ENCODE measurements at regions not wholly inside any gene's neighbourhood (a gene's known extent, or its start where the extent isn't known, plus 50 kb on each side); places are given as distances from the start of the nearest gene placed in this dataset.
"Not testable (repeated sequence)": the region's sequence is repeated elsewhere in the genome, so short reads cannot be mapped to it uniquely, and the experiment has no call there.

DNA sequence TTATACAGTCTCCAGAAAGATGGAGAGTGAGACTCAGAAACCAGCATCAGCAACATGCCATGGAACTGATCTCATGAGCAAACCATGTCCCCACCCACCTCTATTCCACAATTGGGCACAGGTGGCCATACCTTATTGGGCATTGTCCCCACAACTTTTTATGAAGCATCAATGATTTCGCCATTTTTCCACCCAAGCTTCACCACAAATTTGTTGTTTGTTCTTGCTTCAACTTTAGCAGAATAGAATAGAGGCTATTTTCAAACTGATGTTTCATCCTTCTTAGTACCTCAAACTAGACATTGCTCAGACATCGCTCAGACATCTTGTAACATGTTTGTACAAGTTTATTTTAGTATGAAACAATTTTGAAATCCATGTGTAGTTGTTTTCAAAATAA is 112.5 kb upstream of the TMTC2 start:
- H2AFZ ChIP-seq (ENCODE audit: low read length): no peak overlapping the region
- H3K9ac ChIP-seq (ENCODE audit: low read length): no peak overlapping the region

DNA sequence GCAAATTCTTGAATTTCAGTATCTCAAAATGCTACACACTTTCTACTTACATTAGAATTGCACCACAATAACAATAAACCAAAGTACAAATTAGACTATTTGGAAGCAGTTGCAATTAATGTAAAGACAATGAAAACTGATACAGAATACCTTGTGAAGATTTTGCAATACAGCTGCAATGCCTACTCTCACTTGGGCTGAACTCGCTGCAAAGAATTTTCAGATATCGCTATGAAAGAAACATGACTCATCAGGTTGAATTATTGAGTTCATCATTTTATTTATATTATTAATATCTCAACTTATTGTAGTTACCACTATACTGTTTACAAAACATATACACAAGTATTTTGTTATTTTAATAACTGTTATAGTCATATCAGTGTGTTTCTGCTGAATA is 108.0 kb upstream of the TMTC2 start:
- H3K9ac ChIP-seq (ENCODE audit: low read length): no peak overlapping the region
- H3K4me2 ChIP-seq (ENCODE audit: low read depth, low read length, poor library complexity, severe bottlenecking): no peak overlapping the region
- H3K27ac ChIP-seq (ENCODE audit: low read length): no peak overlapping the region
- H3K9me3 ChIP-seq (ENCODE audit: low read length): no peaks in the 10 kb centered on the region
- H3K27me3 ChIP-seq (ENCODE audit: low read length): 0 out of 2 replicates have a peak, but pooled peaks cover 2% of the 10 kb centered on the region
- DNase-seq: no peak
- no peak overlapping the region for H3K4me3 ChIP-seq (ENCODE audit: low read length)
- no peaks in the 10 kb centered on the region for H4K20me1 ChIP-seq (ENCODE audit: insufficient read depth, low read depth, low read length)
- no peaks in the 10 kb centered on the region for H3K36me3 ChIP-seq (ENCODE audit: insufficient read depth, low read length)
- no peaks in the 10 kb centered on the region; the same call in 1 of the 2 replicates for H3K9me2 ChIP-seq (replicated peaks; ENCODE audit: insufficient read depth, low read length)
- H3K79me2 ChIP-seq (ENCODE audit: low read length): no peaks in the 10 kb centered on the region
- no peak overlapping the region for H2AFZ ChIP-seq (ENCODE audit: low read length)
- H3K4me1 ChIP-seq (ENCODE audit: low read length): no peaks in the 10 kb centered on the region

More for the DNA sequence above, 112.5 kb upstream of the TMTC2 start:
- Histone ChIP-seq H3K4me2 (ENCODE audit: low read depth, low read length, poor library complexity, severe bottlenecking) (no peak overlapping the region), H3K27me3 (ENCODE audit: low read length) (0 out of 2 replicates have a peak, but pooled peaks cover 2% of the 10 kb centered on the region), H3K9me2 (replicated peaks; ENCODE audit: insufficient read depth, low read length) (no peaks in the 10 kb centered on the region), H3K36me3 (ENCODE audit: insufficient read depth, low read length) (no peaks in the 10 kb centered on the region), H3K9me3 (ENCODE audit: low read length) (no peaks in the 10 kb centered on the region), H3K79me2 (ENCODE audit: low read length) (no peaks in the 10 kb centered on the region), H4K20me1 (ENCODE audit: insufficient read depth, low read depth, low read length) (no peaks in the 10 kb centered on the region), H3K4me1 (ENCODE audit: low read length) (no peaks in the 10 kb centered on the region), H3K4me3 (ENCODE audit: low read length) (no peak overlapping the region), H3K27ac (ENCODE audit: low read length) (no peak overlapping the region)
- no peak for DNase-seq

DNA sequence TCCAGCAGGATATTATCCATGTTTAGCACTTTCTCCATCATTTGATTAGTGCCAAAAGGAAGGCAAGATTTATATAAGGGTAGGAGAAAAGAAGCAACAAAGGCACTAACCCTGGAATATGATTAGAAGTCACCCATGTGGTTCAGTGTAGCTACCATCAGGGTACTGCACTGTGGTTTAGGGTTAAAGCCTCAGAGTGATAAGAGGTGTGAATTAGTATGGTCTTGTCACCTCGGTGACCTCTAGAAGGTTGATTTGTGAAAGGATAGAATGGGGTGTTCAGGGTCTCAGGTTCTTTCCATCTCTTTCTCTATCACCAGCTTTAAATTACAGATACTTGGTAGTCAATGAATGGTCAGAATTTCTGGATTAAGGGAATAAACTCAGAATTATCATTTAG is 103.0 kb upstream of the TMTC2 start:
- H3K79me2 ChIP-seq (ENCODE audit: low read length): no peaks in the 10 kb centered on the region
- no peaks in the 10 kb centered on the region for H3K9me3 ChIP-seq (ENCODE audit: low read length)
- no peaks in the 10 kb centered on the region for H3K36me3 ChIP-seq (ENCODE audit: insufficient read depth, low read length)
- no peaks in the 10 kb centered on the region for H4K20me1 ChIP-seq (ENCODE audit: insufficient read depth, low read depth, low read length)
- no peaks in the 10 kb centered on the region; the same call in 1 of the 2 replicates for H3K9me2 ChIP-seq (replicated peaks; ENCODE audit: insufficient read depth, low read length)
- no peaks in the 10 kb centered on the region for H3K27me3 ChIP-seq (ENCODE audit: low read length)
- H2AFZ ChIP-seq (ENCODE audit: low read length): no peak overlapping the region
- no peak for DNase-seq
- no peak overlapping the region for H3K4me3 ChIP-seq (ENCODE audit: low read length)
- H3K9ac ChIP-seq (ENCODE audit: low read length): no peak overlapping the region
- H3K4me1 ChIP-seq (ENCODE audit: low read length): no peaks in the 10 kb centered on the region
- no peak overlapping the region for H3K4me2 ChIP-seq (ENCODE audit: low read depth, low read length, poor library complexity, severe bottlenecking)
- no peak overlapping the region for H3K27ac ChIP-seq (ENCODE audit: low read length)

DNA sequence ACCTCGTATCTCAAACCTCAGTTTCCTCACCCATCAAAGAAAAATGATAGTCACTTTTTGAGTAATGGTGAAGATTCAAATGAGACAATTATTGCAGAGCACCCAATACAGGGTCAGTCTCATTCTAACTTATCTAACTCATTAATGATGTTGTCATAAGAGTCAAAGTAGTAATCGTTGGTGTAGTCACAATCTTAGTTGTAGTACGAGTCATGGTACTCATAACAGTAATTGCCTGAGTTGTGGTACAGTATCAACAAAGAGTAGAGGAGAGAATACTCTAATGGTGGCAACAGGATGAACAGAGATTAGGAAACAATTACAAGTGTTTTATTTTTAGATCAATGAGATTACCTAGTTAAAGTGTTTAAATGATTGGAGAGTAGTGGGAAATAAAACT is 93.6 kb upstream of the TMTC2 start:
- Histone ChIP-seq H3K9me2 (replicated peaks; ENCODE audit: insufficient read depth, low read length) (no peaks in the 10 kb centered on the region), H4K20me1 (ENCODE audit: insufficient read depth, low read depth, low read length) (no peaks in the 10 kb centered on the region), H2AFZ (ENCODE audit: low read length) (no peak overlapping the region), H3K9ac (ENCODE audit: low read length) (no peak overlapping the region), H3K4me3 (ENCODE audit: low read length) (no peak overlapping the region), H3K36me3 (ENCODE audit: insufficient read depth, low read length) (no peaks in the 10 kb centered on the region), H3K27ac (ENCODE audit: low read length) (no peak overlapping the region), H3K9me3 (ENCODE audit: low read length) (no peaks in the 10 kb centered on the region), H3K4me1 (ENCODE audit: low read length) (no peaks in the 10 kb centered on the region), H3K79me2 (ENCODE audit: low read length) (no peaks in the 10 kb centered on the region), H3K27me3 (ENCODE audit: low read length) (no peaks in the 10 kb centered on the region), H3K4me2 (ENCODE audit: low read depth, low read length, poor library complexity, severe bottlenecking) (no peak overlapping the region)
- DNase-seq: no peak

DNA sequence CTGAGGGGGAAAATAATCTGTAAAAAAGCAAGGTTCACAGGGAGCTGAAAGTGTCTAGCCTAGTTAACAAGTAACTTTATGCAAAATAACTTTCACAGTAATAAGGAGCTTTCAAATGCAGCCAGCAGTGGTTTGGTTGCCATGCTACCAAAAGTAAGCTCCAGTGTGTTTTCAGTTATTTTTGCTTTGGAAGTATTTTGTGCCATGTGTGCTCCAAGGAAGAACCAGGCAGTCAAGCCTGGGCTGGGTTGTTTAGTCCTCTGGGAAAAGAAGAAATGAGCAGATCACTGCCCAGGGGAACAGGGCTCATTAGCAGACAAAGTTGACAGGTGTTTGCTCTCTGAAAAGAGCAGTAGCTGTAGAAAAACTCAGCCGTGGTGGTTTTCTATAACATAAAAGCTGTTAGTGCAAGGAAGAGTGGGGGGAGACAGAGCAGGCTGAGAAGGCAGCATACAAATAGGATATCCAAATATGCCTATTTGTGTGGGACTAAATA is 92.8 kb upstream of the TMTC2 start:
- Histone ChIP-seq H4K20me1 (ENCODE audit: insufficient read depth, low read depth, low read length) (no peaks in the 10 kb centered on the region), H3K4me3 (ENCODE audit: low read length) (no peak overlapping the region), H3K4me2 (ENCODE audit: low read depth, low read length, poor library complexity, severe bottlenecking) (no peak overlapping the region), H3K27ac (ENCODE audit: low read length) (no peak overlapping the region), H3K9me2 (replicated peaks; ENCODE audit: insufficient read depth, low read length) (no peaks in the 10 kb centered on the region), H3K9ac (ENCODE audit: low read length) (no peak overlapping the region), H3K36me3 (ENCODE audit: insufficient read depth, low read length) (no peaks in the 10 kb centered on the region), H3K27me3 (ENCODE audit: low read length) (no peaks in the 10 kb centered on the region), H3K4me1 (ENCODE audit: low read length) (no peaks in the 10 kb centered on the region), H2AFZ (ENCODE audit: low read length) (no peak overlapping the region), H3K79me2 (ENCODE audit: low read length) (no peaks in the 10 kb centered on the region), H3K9me3 (ENCODE audit: low read length) (no peaks in the 10 kb centered on the region)
- DNase-seq: no peak

DNA sequence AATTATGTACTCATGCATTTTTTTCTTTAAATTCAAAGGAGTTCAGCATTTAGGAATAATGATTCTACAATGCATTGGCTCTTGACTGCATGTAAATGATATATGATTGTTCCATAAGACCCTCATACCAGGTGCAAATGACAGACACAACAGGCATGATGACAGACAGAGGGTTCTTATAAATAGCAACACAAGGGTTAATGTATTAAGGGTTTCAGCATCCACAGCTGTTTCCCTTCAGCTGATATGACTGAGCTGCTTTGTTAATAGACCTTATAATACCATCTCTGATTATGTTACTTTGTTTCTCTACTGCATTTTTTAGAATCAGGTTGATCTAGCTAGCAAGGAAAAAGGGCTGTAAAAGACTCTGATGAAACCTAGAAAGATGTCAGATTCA is 90.8 kb upstream of the TMTC2 start:
- no peaks in the 10 kb centered on the region for H3K79me2 ChIP-seq (ENCODE audit: low read length)
- H3K4me3 ChIP-seq (ENCODE audit: low read length): no peak overlapping the region
- H3K4me2 ChIP-seq (ENCODE audit: low read depth, low read length, poor library complexity, severe bottlenecking): no peak overlapping the region
- no peak for DNase-seq
- H2AFZ ChIP-seq (ENCODE audit: low read length): no peak overlapping the region
- H3K27me3 ChIP-seq (ENCODE audit: low read length): no peaks in the 10 kb centered on the region
- H3K9me2 ChIP-seq (replicated peaks; ENCODE audit: insufficient read depth, low read length): no peaks in the 10 kb centered on the region
- H3K27ac ChIP-seq (ENCODE audit: low read length): no peak overlapping the region
- H3K9me3 ChIP-seq (ENCODE audit: low read length): no peaks in the 10 kb centered on the region
- H3K9ac ChIP-seq (ENCODE audit: low read length): no peak overlapping the region
- H3K4me1 ChIP-seq (ENCODE audit: low read length): no peaks in the 10 kb centered on the region
- H3K36me3 ChIP-seq (ENCODE audit: insufficient read depth, low read length): no peaks in the 10 kb centered on the region
- no peaks in the 10 kb centered on the region for H4K20me1 ChIP-seq (ENCODE audit: insufficient read depth, low read depth, low read length)

DNA sequence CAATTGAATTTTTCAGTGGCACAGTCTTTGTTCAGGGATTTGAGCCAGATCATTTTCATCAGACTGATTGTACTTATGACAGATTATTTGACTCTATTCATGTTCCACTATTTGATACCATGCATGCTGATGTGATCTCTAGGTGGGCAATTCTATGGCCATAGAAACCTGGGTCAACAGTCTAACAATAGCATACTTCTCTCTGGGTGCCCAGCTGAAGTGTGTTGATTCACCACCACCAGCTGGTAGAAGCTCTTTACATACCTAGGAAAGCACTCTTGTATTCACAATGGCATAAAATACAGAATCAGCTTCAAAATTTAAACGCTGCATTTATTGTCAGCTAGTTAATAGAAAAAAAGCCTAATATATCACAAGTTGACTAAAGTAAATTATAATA is 90.2 kb upstream of the TMTC2 start:
- Histone ChIP-seq H3K9me3 (ENCODE audit: low read length) (no peaks in the 10 kb centered on the region), H3K27me3 (ENCODE audit: low read length) (no peaks in the 10 kb centered on the region), H4K20me1 (ENCODE audit: insufficient read depth, low read depth, low read length) (no peaks in the 10 kb centered on the region), H3K4me1 (ENCODE audit: low read length) (no peaks in the 10 kb centered on the region), H3K9me2 (replicated peaks; ENCODE audit: insufficient read depth, low read length) (no peaks in the 10 kb centered on the region), H3K4me3 (ENCODE audit: low read length) (no peak overlapping the region), H3K36me3 (ENCODE audit: insufficient read depth, low read length) (no peaks in the 10 kb centered on the region), H3K4me2 (ENCODE audit: low read depth, low read length, poor library complexity, severe bottlenecking) (no peak overlapping the region), H3K9ac (ENCODE audit: low read length) (no peak overlapping the region), H3K27ac (ENCODE audit: low read length) (no peak overlapping the region), H2AFZ (ENCODE audit: low read length) (no peak overlapping the region), H3K79me2 (ENCODE audit: low read length) (no peaks in the 10 kb centered on the region)
- no peak for DNase-seq

DNA sequence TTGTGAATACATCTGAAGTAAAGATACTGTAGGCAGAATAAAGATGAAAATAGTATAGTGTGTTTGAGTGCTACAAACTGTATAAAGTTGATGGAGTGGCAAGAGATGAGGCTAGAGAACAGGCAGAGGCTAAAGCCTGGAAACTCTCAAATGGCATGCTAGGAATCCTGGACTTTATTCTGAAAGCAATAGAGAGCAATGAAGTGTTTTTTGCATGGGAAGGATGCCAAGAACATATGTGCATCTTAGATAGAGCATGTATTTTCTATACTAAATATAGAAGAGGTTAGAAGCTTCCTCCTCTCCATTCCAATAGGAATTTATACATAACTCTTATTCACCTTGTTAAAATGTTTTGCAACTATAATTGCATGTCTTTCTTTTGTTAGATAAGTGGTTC is 86.3 kb upstream of the TMTC2 start:
- no peak overlapping the region for H3K4me2 ChIP-seq (ENCODE audit: low read depth, low read length, poor library complexity, severe bottlenecking)
- no peak overlapping the region for H3K27ac ChIP-seq (ENCODE audit: low read length)
- no peaks in the 10 kb centered on the region for H3K36me3 ChIP-seq (ENCODE audit: insufficient read depth, low read length)
- H4K20me1 ChIP-seq (ENCODE audit: insufficient read depth, low read depth, low read length): no peaks in the 10 kb centered on the region
- H3K79me2 ChIP-seq (ENCODE audit: low read length): no peaks in the 10 kb centered on the region
- H3K4me1 ChIP-seq (ENCODE audit: low read length): no peaks in the 10 kb centered on the region
- H3K9me2 ChIP-seq (replicated peaks; ENCODE audit: insufficient read depth, low read length): no peaks in the 10 kb centered on the region
- no peak overlapping the region for H3K9ac ChIP-seq (ENCODE audit: low read length)
- no peak for DNase-seq
- no peak overlapping the region for H3K4me3 ChIP-seq (ENCODE audit: low read length)
- H3K9me3 ChIP-seq (ENCODE audit: low read length): no peaks in the 10 kb centered on the region
- H3K27me3 ChIP-seq (ENCODE audit: low read length): no peaks in the 10 kb centered on the region
- H2AFZ ChIP-seq (ENCODE audit: low read length): no peak overlapping the region

DNA sequence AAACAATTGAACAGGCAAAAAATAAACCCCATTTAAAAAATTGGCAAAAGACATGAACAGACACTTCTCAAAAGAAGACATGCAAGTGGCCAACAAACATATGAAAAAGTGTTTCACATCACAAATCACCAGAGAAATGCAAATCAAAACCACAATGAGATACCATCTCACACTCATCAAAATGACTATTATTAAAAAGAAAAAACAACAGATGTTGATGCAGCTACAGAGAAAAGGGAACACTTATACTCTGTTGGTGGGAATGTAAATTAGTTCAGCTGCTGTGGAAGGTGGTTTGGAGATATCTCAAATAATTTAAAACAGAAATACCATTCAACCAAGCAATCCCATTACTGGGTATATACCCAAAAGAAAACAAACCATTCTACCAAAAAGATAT is 83.1 kb upstream of the TMTC2 start:
- not testable (repeated sequence) for H3K27ac ChIP-seq (ENCODE audit: low read length); DNase-seq; H3K79me2 ChIP-seq (ENCODE audit: low read length); H2AFZ ChIP-seq (ENCODE audit: low read length); H3K36me3 ChIP-seq (ENCODE audit: insufficient read depth, low read length); H3K4me2 ChIP-seq (ENCODE audit: low read depth, low read length, poor library complexity, severe bottlenecking); H4K20me1 ChIP-seq (ENCODE audit: insufficient read depth, low read depth, low read length); H3K27me3 ChIP-seq (ENCODE audit: low read length); H3K9ac ChIP-seq (ENCODE audit: low read length); H3K4me1 ChIP-seq (ENCODE audit: low read length); H3K4me3 ChIP-seq (ENCODE audit: low read length); H3K9me2 ChIP-seq (replicated peaks; ENCODE audit: insufficient read depth, low read length); H3K9me3 ChIP-seq (ENCODE audit: low read length)
